HEK293 (cell line): ENCODE measurements at regions not wholly inside any gene's neighbourhood (a gene's known extent, or its start where the extent isn't known, plus 50 kb on each side); places are given as distances from the start of the nearest gene placed in this dataset.

Experiments used
- YY1 ChIP-seq: fragments of 450-650 bp; formaldehyde crosslinking; IDR thresholded peaks from 2 replicates; pipeline ENCODE4 v1.5.1; 2018; ENCODE audit warnings: missing biosample characterization, missing genetic modification characterization
- ZBTB17 ChIP-seq: fragments of 450-650 bp; formaldehyde crosslinking; IDR thresholded peaks from 2 replicates; pipeline ENCODE4 v1.5.1; 2016; ENCODE audit warnings: missing biosample characterization, missing genetic modification characterization
- ZFP69B ChIP-seq: fragments of 450-650 bp; formaldehyde crosslinking; IDR thresholded peaks from 2 replicates; pipeline ENCODE4 v1.5.1; 2016; ENCODE audit warnings: missing biosample characterization, missing genetic modification characterization
- ZNF146 ChIP-seq: fragments of 450-650 bp; formaldehyde crosslinking; IDR thresholded peaks from 2 replicates; pipeline ENCODE4 v1.5.1; 2016; ENCODE audit warnings: missing biosample characterization, missing genetic modification characterization
- ZNF248 ChIP-seq: fragments of 450-650 bp; formaldehyde crosslinking; IDR thresholded peaks from 2 replicates; pipeline ENCODE4 v1.5.1; 2017; ENCODE audit warnings: missing biosample characterization, missing genetic modification characterization
- ZNF423 ChIP-seq: fragments of 450-650 bp; formaldehyde crosslinking; IDR thresholded peaks from 2 replicates; pipeline ENCODE4 v1.5.1; 2016; ENCODE audit warnings: missing biosample characterization, missing genetic modification characterization
- ZNF558 ChIP-seq: fragments of 450-650 bp; formaldehyde crosslinking; IDR thresholded peaks from 2 replicates; pipeline ENCODE4 v1.5.1; 2016; ENCODE audit warnings: missing biosample characterization, missing genetic modification characterization
- ZNF747 ChIP-seq: fragments of 450-650 bp; formaldehyde crosslinking; IDR thresholded peaks from 2 replicates; pipeline ENCODE4 v1.5.1; 2016; ENCODE audit warnings: missing biosample characterization, missing genetic modification characterization
- TF ChIP-seq, protein P1 (sequence below): fragments of 450-650 bp; formaldehyde crosslinking; IDR thresholded peaks from 2 replicates; pipeline ENCODE4 v1.5.1; 2016; ENCODE audit warnings: missing biosample characterization, missing genetic modification characterization
- TF ChIP-seq, protein P2 (sequence below): fragments of 450-650 bp; formaldehyde crosslinking; IDR thresholded peaks from 2 replicates; pipeline ENCODE4 v1.5.1; 2017; ENCODE audit warnings: missing biosample characterization, mild to moderate bottlenecking, missing genetic modification characterization, moderate library complexity
- TF ChIP-seq, protein P3 (sequence below): sonication (generic); formaldehyde crosslinking; IDR thresholded peaks from 2 replicates; pipeline ENCODE4 v1.8.1; 2022; ENCODE audit warnings: mild to moderate bottlenecking, moderate library complexity, missing genetic modification reagents

DNA sequence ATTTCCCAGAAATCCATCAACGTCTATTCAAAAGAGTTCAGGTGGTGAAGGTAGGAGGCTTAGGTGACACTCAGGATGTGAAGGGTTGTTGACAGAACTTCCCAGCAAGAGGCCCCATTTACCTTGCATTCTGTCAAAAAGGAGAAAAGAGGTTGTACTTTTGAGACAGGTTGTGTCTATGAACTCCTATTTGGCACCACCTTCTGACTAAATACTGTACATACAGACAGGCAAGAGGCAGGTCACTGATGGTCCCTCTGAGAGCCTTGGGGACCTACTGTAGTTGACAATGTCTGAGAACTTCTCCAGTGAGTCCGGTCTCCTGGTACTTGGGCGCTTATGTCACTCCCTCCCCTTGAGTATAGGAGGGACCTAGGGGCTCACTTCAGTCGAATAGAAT lies 479.3 kb upstream of the ZFHX3 start:
- TF ChIP-seq ZFP69B (tag by site-specific recombination) (no peak), ZNF248 (tag by site-specific recombination) (no peak), ZBTB17 (tag by site-specific recombination) (no peak), ZNF423 (tag by site-specific recombination) (no peak), ZNF747 (no peak), ZNF146 (tag by site-specific recombination) (no peak), ZNF558 (no peak), YY1 (tag by site-specific recombination) (no peak)
- TF ChIP-seq, protein P1, sequence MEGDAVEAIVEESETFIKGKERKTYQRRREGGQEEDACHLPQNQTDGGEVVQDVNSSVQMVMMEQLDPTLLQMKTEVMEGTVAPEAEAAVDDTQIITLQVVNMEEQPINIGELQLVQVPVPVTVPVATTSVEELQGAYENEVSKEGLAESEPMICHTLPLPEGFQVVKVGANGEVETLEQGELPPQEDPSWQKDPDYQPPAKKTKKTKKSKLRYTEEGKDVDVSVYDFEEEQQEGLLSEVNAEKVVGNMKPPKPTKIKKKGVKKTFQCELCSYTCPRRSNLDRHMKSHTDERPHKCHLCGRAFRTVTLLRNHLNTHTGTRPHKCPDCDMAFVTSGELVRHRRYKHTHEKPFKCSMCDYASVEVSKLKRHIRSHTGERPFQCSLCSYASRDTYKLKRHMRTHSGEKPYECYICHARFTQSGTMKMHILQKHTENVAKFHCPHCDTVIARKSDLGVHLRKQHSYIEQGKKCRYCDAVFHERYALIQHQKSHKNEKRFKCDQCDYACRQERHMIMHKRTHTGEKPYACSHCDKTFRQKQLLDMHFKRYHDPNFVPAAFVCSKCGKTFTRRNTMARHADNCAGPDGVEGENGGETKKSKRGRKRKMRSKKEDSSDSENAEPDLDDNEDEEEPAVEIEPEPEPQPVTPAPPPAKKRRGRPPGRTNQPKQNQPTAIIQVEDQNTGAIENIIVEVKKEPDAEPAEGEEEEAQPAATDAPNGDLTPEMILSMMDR (tag by site-specific recombination): no peak
- TF ChIP-seq, protein P2, sequence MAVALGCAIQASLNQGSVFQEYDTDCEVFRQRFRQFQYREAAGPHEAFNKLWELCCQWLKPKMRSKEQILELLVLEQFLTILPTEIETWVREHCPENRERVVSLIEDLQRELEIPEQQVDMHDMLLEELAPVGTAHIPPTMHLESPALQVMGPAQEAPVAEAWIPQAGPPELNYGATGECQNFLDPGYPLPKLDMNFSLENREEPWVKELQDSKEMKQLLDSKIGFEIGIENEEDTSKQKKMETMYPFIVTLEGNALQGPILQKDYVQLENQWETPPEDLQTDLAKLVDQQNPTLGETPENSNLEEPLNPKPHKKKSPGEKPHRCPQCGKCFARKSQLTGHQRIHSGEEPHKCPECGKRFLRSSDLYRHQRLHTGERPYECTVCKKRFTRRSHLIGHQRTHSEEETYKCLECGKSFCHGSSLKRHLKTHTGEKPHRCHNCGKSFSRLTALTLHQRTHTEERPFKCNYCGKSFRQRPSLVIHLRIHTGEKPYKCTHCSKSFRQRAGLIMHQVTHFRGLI (tag by site-specific recombination): no peak
- TF ChIP-seq, protein P3, sequence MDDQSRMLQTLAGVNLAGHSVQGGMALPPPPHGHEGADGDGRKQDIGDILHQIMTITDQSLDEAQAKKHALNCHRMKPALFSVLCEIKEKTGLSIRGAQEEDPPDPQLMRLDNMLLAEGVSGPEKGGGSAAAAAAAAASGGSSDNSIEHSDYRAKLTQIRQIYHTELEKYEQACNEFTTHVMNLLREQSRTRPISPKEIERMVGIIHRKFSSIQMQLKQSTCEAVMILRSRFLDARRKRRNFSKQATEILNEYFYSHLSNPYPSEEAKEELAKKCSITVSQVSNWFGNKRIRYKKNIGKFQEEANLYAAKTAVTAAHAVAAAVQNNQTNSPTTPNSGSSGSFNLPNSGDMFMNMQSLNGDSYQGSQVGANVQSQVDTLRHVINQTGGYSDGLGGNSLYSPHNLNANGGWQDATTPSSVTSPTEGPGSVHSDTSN (CRISPR knock-in tag): no peak
